Loucy (cell line): ENCODE measurements at regions not wholly inside any gene's neighbourhood (a gene's known extent, or its start where the extent isn't known, plus 50 kb on each side); places are given as distances from the start of the nearest gene placed in this dataset.

Experiments
- H2AFZ ChIP-seq: fragments of 200-600 bp; sonication (generic); 2 replicates; pipeline ENCODE4 v1.6.0; 2016; ENCODE audit warnings: antibody characterized with exemption, mild to moderate bottlenecking, low read length, moderate library complexity
- H3F3A ChIP-seq: fragments of 200-600 bp; 2 replicates; pipeline ENCODE4 v1.6.0; 2016; ENCODE audit warnings: antibody characterized with exemption, low read depth, mild to moderate bottlenecking
- H3K27me3 ChIP-seq: fragments of 200-600 bp; sonication (generic); 2 replicates; pipeline ENCODE4 v1.6.1; 2014; ENCODE audit warnings: low read length, mild to moderate bottlenecking; ENCODE audit not compliant: insufficient read depth, poor library complexity, severe bottlenecking
- H3K36me3 ChIP-seq: fragments of 200-600 bp; sonication (generic); 2 replicates; pipeline ENCODE4 v1.6.1; 2016; ENCODE audit warnings: low read length; ENCODE audit not compliant: insufficient read depth
- H3K4me1 ChIP-seq: fragments of 200-600 bp; sonication (generic); 2 replicates; pipeline ENCODE4 v1.5.1; 2014; ENCODE audit warnings: low read length, mild to moderate bottlenecking; ENCODE audit not compliant: insufficient read depth, poor library complexity, severe bottlenecking
- H3K4me2 ChIP-seq: fragments of 200-600 bp; sonication (generic); 2 replicates; pipeline ENCODE4 v1.6.0; 2014; ENCODE audit warnings: antibody characterized with exemption, low read length, low read depth, mild to moderate bottlenecking; ENCODE audit not compliant: poor library complexity, severe bottlenecking
- H3K4me3 ChIP-seq: fragments of 200-600 bp; sonication (generic); 2 replicates; pipeline ENCODE4 v1.5.1; 2014; ENCODE audit warnings: low read length, mild to moderate bottlenecking, mixed read lengths; ENCODE audit not compliant: poor library complexity, severe bottlenecking
- H3K79me2 ChIP-seq: fragments of 200-600 bp; sonication (generic); 2 replicates; pipeline ENCODE4 v1.6.1; 2014; ENCODE audit warnings: low read length; ENCODE audit not compliant: insufficient read depth
- H3K9ac ChIP-seq: fragments of 200-600 bp; sonication (generic); 2 replicates; pipeline ENCODE4 v1.6.0; 2014; ENCODE audit warnings: mild to moderate bottlenecking, low read depth, low read length, moderate library complexity; ENCODE audit not compliant: poor library complexity, severe bottlenecking
- H3K9me2 ChIP-seq: fragments of 200-600 bp; sonication (generic); replicated peaks from 2 replicates; pipeline ENCODE4 v1.6.1; 2016; ENCODE audit warnings: low read depth, low read length, mixed read lengths
- H3K9me3 ChIP-seq: fragments of 200-600 bp; sonication (generic); 2 replicates; pipeline ENCODE4 v1.6.1; 2014; ENCODE audit warnings: mild to moderate bottlenecking, antibody characterized with exemption, low read length, low read depth; ENCODE audit not compliant: insufficient read depth
- H4K20me1 ChIP-seq: fragments of 200-600 bp; sonication (generic); 2 replicates; pipeline ENCODE4 v1.6.0; 2014; ENCODE audit warnings: antibody characterized with exemption, low read length, mild to moderate bottlenecking; ENCODE audit not compliant: insufficient read depth, poor library complexity, severe bottlenecking
- CTCF ChIP-seq: fragments of 200-600 bp; sonication (generic); conservative IDR thresholded peaks from 2 replicates; pipeline ENCODE4 v1.5.1; 2014; ENCODE audit warnings: mild to moderate bottlenecking, antibody characterized with exemption, low read length
- EZH2phosphoT487 ChIP-seq: fragments of 200-600 bp; IDR thresholded peaks from 2 replicates; pipeline ENCODE4 v1.6.1; 2018; ENCODE audit warnings: antibody characterized with exemption, mild to moderate bottlenecking, moderate library complexity, borderline replicate concordance

GRCh38 chr4:92182006-92182735 lies 121.6 kb upstream of the GRID2 start:
- H2AFZ ChIP-seq: no peak overlapping the region
- no peaks in the 10 kb centered on the region for H3K79me2 ChIP-seq
- H4K20me1 ChIP-seq: no peaks in the 10 kb centered on the region
- no peak overlapping the region for H3K9ac ChIP-seq
- no peaks in the 10 kb centered on the region for H3F3A ChIP-seq
- H3K4me2 ChIP-seq: no peak overlapping the region
- H3K9me3 ChIP-seq: no peaks in the 10 kb centered on the region
- H3K9me2 ChIP-seq: no peaks in the 10 kb centered on the region
- no peak overlapping the region for H3K4me3 ChIP-seq
- TF ChIP-seq CTCF (no peak), EZH2phosphoT487 (no peak)
- no peaks in the 10 kb centered on the region for H3K4me1 ChIP-seq
- H3K27me3 ChIP-seq: no peaks in the 10 kb centered on the region
- H3K36me3 ChIP-seq: no peaks in the 10 kb centered on the region

GRCh38 chr4:92182736-92183407 lies 120.9 kb upstream of the GRID2 start:
- Histone ChIP-seq H3K9me2 (no peaks in the 10 kb centered on the region), H2AFZ (no peak overlapping the region), H3K4me2 (no peak overlapping the region), H4K20me1 (no peaks in the 10 kb centered on the region), H3K9me3 (no peaks in the 10 kb centered on the region), H3K27me3 (no peaks in the 10 kb centered on the region), H3K4me3 (no peak overlapping the region), H3K79me2 (no peaks in the 10 kb centered on the region), H3K36me3 (no peaks in the 10 kb centered on the region), H3K4me1 (no peaks in the 10 kb centered on the region), H3K9ac (no peak overlapping the region), H3F3A (no peaks in the 10 kb centered on the region)
- TF ChIP-seq CTCF: no peak
- no peak for TF ChIP-seq EZH2phosphoT487

GRCh38 chr4:92183825-92184224 lies 119.9 kb upstream of the GRID2 start:
- Histone ChIP-seq H3K27me3 (no peaks in the 10 kb centered on the region), H3K79me2 (no peaks in the 10 kb centered on the region), H3K4me3 (no peak overlapping the region), H3K4me1 (no peaks in the 10 kb centered on the region), H3K9me3 (no peaks in the 10 kb centered on the region), H2AFZ (no peak overlapping the region), H3K36me3 (no peaks in the 10 kb centered on the region), H3K9ac (no peak overlapping the region), H3K9me2 (no peaks in the 10 kb centered on the region), H3K4me2 (no peak overlapping the region), H3F3A (no peaks in the 10 kb centered on the region), H4K20me1 (no peaks in the 10 kb centered on the region)
- TF ChIP-seq CTCF: no peak
- TF ChIP-seq EZH2phosphoT487: no peak
